ENCODE measurements at regions not wholly inside any gene's neighbourhood (a gene's known extent, or its start where the extent isn't known, plus 50 kb on each side); places are given as distances from the start of the nearest gene placed in this dataset.

DNA sequence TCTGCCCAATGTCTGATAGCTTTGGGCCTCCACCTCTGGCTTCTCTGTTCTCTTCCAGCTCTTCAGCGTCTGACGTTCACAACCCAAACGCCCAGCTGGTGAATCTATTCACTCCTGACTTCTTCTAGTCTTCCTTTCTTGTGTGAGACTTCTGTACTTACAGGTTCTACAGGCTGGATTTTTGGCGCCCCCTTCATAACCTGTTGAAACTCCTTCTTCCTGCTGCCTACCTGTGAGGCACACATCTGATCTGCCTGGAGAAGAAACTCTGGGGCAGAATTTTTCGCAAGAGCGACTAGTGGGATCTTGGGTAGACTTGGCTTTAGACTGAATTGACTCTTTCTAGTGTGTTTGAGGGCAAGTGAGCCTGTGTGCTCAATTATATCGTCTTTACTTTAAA lies 249.3 kb downstream of the REEP3 start (continued):
- no peak for TF ChIP-seq SIX4 (CRISPR knock-in tag; IDR thresholded peaks at IDR 0.05)
- TF ChIP-seq, protein P1, sequence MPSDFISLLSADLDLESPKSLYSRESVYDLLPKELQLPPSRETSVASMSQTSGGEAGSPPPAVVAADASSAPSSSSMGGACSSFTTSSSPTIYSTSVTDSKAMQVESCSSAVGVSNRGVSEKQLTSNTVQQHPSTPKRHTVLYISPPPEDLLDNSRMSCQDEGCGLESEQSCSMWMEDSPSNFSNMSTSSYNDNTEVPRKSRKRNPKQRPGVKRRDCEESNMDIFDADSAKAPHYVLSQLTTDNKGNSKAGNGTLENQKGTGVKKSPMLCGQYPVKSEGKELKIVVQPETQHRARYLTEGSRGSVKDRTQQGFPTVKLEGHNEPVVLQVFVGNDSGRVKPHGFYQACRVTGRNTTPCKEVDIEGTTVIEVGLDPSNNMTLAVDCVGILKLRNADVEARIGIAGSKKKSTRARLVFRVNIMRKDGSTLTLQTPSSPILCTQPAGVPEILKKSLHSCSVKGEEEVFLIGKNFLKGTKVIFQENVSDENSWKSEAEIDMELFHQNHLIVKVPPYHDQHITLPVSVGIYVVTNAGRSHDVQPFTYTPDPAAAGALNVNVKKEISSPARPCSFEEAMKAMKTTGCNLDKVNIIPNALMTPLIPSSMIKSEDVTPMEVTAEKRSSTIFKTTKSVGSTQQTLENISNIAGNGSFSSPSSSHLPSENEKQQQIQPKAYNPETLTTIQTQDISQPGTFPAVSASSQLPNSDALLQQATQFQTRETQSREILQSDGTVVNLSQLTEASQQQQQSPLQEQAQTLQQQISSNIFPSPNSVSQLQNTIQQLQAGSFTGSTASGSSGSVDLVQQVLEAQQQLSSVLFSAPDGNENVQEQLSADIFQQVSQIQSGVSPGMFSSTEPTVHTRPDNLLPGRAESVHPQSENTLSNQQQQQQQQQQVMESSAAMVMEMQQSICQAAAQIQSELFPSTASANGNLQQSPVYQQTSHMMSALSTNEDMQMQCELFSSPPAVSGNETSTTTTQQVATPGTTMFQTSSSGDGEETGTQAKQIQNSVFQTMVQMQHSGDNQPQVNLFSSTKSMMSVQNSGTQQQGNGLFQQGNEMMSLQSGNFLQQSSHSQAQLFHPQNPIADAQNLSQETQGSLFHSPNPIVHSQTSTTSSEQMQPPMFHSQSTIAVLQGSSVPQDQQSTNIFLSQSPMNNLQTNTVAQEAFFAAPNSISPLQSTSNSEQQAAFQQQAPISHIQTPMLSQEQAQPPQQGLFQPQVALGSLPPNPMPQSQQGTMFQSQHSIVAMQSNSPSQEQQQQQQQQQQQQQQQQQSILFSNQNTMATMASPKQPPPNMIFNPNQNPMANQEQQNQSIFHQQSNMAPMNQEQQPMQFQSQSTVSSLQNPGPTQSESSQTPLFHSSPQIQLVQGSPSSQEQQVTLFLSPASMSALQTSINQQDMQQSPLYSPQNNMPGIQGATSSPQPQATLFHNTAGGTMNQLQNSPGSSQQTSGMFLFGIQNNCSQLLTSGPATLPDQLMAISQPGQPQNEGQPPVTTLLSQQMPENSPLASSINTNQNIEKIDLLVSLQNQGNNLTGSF (CRISPR knock-in tag; IDR thresholded peaks at IDR 0.05), result no peak
- TF ChIP-seq ZBTB3 (CRISPR knock-in tag; IDR thresholded peaks at IDR 0.05; ENCODE audit: borderline replicate concordance, low read depth), result no peak
- no peak for TF ChIP-seq MYPOP (CRISPR knock-in tag; IDR thresholded peaks at IDR 0.05)
- no peak for TF ChIP-seq HNF1B (CRISPR knock-in tag; IDR thresholded peaks at IDR 0.05)
- TF ChIP-seq ZNF75D (CRISPR knock-in tag; IDR thresholded peaks at IDR 0.05; ENCODE audit: borderline replicate concordance), result no peak
- TF ChIP-seq RBFOX2 (IDR thresholded peaks at IDR 0.05; ENCODE audit: low read depth, low read length), result no peak

Data from HepG2 (cell line).